GM21381 (cell line): ENCODE measurements at regions not wholly inside any gene's neighbourhood (a gene's known extent, or its start where the extent isn't known, plus 50 kb on each side); places are given as distances from the start of the nearest gene placed in this dataset.
A peak's percentile ranks its signal among the peaks of the same experiment; 100 is the strongest.
"Not testable (repeated sequence)": the region's sequence is repeated elsewhere in the genome, so short reads cannot be mapped to it uniquely, and the experiment has no call there.

Experiments
- ATAC-seq: cut with Tn5 transposase; IDR thresholded peaks from one replicate; pipeline ENCODE4 v1.9.1; 2021; ENCODE audit warnings: mild to moderate bottlenecking, moderate library complexity; ENCODE audit not compliant: unreplicated experiment

GRCh38 chr1:200496937-200497336, 87.1 kb upstream of the ZNF281 start:
- no peak for ATAC-seq

GRCh38 chr1:200495901-200496300, 86.1 kb upstream of the ZNF281 start:
- no peak for ATAC-seq

DNA sequence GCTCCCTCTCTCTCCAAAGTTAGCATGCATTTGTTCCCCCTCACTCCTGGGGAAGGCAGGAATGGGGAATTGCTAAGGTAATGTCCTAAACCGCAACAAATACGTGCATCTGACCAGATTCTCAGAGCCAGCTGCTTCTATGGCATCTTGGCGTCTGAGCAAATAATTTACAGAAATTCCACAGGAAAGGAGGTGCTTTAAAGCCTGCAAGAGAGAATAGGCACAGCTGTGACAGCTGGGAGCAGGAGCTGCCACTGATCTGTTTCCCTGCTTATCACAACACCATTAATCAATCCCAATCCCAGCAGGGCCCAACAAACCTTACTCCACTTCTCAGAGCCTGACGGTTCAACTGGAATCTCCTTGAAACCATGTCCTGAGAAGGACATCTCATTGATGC, 83.5 kb upstream of the ZNF281 start:
- no peak for ATAC-seq

GRCh38 chr1:200491103-200491502, 81.3 kb upstream of the ZNF281 start:
- no peak for ATAC-seq

DNA sequence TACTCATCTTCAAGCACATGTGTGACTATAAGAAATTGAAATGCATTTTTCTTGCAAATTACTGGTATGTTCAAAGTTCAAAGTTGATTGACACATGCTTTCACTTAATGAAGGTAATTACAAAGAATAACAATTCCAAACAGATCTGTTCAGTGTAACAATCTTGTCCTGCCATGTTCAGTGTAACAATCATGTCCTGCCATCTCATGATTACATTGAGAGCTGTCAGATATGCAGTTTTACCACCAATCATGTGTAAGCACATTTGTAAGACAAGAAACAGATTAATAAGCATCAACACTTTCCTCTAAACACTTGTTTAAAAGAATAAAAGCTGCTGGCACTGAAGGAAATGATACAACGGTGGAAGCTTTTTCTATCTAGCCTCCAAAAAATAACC, 80.3 kb upstream of the ZNF281 start:
- no peak for ATAC-seq

DNA sequence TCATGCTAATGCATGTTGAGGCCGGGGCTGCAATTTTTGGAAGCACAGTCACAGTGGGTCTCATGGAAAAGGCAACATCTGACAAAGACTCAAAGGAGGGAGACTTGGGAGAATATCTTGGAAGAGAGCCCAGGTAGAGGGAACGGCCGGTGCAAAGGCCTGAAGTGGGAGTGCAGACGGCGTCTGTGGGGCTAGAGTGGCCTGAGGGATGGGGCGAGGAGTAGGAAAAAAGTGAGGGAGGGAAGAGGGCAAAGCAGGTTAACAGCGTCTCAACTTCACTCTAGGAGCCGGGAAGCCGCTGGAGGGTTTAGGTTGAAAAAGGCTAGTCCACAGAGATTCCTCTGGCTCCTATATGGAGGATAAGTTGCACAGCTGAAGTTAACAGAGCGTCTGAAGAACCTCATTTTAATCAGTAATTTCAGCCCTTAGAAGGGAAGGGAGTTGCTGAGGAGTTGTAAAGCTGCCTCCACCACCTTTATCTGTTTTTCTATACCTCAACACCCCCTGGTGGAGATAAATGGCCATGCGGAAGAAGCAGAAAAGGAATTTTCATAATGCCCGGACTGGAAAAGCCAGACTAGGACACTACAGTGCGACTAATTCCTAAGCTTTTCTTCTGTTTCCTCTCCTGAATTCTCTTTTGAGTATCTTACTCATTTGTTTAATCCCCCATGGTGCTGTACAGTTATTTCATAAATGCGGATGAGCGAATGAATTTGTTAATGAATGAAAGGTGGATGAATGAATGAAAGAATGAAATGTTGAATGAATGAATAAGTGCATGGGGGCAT, 78.7 kb upstream of the ZNF281 start:
- peak; percentile 59 for ATAC-seq

GRCh38 chr1:200487650-200488049, 77.8 kb upstream of the ZNF281 start:
- ATAC-seq = no peak

DNA sequence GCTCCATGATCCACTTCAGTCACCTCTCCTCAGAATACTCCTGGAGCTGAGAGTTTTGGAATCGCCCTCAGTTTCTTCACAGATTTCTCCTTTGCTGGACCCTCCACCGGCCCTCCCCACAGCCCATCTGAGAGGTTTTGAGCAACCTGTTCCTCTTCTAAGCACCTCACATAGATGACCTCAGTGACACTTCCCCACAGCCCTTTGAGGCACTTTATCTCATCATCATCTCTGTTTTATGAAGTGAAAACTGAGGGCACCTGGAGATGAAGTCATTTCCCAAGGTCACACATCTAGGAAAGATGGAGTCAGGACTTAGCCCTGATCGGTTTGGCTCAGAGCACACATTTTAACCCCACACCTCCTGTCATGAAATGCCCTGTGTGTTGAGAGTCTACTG, 76.8 kb upstream of the ZNF281 start:
- ATAC-seq = no peak

DNA sequence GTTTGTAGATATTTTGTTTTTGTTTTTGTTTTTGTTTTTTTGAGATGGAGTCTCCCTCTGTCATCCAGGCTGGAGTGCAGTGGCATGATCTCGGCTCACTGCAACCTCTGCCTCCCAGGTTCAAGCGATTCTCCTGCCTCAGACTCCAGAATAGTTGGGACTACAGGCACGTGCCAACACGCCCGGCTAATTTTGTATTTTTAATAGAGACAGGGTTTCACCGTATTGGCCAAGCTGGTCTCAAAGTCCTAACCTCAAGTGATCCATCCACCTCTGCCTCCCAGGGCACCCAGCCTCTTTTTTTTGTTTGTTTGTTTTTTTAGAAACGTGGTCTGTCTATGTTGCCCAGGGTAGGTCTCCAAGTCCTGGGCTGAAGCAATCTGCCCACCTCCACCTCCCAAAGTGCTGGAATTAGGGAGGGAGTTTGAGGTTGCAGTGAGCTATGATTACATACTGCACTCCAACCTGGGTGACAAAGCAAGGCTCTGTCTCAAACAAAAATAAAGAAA, 74.7 kb upstream of the ZNF281 start:
- ATAC-seq = not testable (repeated sequence)

GRCh38 chr1:200483491-200484143, 73.8 kb upstream of the ZNF281 start:
- peak; percentile 98 for ATAC-seq

DNA sequence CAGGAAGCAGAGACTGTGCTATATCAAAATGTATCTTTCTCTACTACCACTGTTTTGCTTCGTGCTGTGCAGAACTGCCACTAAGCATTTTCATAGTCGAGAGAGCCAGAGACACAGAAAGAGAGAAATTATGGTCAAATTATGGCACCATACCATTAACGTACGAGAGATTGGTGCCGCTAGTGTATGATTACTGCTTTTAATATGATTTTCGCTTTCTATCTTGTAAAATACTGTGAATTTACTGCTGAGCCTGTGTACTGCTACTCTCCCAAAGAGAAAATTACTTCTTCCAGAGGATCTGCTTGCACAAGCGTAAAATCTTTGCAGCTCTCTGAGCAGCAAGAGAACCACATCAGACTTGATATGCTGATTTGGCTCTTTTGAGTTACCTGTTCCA, 71.1 kb upstream of the ZNF281 start:
- ATAC-seq = no peak

DNA sequence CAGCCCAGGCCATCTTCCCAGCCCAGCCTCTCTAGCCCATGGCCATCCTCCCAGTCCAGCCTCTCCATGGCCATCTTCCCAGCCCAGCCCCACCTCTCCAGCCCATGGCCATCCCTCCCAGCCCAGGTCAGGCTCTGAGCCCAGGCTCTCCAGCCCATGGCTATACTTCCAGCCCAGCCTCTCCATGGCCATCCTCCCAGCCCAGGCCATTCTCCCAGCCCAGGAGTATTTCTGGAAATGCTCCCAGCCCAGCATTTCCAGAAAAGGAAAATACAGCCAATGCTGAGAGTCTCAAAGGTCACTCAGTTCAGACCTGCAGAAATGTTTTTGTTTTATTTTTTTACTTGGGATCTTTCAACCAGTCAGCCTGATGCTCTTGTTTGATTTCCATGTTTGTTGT, 70.0 kb upstream of the ZNF281 start:
- ATAC-seq = no peak

DNA sequence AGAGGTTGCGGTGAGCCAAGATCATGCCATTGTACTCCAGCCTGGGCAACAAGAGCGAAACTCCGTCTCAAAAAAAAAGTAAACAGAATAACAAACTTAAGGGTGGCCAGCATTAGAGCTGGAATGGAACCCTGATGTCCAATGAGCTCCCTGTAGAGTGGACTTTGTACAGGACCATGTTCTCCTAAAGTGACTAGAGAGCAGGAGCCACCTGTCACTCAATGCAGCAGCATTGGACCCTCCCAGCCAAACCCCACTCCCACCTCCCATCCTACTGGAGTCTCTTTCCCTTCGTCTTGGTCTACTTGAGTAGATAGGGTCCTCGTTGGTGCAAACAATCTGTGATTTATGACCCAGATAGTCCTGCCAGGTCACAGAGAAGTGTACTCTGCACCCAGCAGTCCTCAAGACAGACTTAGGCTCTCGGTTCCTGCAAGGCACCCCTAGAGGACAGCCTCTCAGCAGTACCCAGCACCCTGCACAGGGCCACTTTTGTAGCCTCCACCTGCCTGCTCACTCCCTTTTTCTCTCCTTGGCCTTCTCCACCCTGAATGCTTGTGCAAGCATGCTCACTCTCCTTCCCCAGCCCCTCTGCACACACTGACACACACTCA, 69.2 kb upstream of the ZNF281 start:
- no peak for ATAC-seq

DNA sequence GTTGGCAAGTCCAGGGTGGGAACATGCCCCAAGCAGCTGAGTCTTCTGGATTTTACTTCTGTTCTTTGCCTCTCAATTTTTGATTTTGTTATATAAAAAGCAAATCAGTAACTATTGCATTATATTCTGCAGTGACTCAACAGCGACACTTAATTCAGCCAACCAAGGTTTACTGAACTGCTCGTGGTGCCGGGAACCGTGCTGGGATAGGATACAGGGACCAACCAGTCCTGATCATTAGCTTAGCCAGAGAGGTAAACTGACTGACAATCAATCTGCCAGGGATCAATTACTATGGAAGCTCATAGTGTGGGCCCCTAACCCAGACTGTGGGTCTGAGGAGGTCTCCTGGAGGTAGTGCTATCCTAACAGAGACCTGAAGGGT, 68.4 kb upstream of the ZNF281 start:
- no peak for ATAC-seq

GRCh38 chr1:200474633-200475032, 64.8 kb upstream of the ZNF281 start:
- ATAC-seq = no peak

GRCh38 chr1:200473698-200474371, 64.0 kb upstream of the ZNF281 start:
- peak; percentile 86 for ATAC-seq

DNA sequence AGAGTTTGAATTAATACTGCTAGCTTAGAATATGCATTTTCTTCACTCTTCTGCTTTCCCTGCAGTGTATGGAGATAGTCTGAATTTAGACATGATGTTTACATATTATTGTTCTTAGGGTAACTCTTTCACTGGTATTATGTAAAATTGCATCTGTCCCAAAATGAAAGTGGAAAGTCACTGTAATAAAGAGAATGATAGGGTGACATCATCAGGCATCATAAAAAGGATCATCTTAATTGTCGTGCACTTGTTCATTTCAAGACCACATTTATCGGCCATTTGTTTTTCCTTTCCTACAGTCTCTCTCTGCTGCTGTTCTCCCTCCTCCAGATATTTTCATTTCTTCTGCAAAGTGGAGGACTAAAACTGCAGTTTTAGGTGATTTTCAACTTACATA, 61.9 kb upstream of the ZNF281 start:
- no peak for ATAC-seq

DNA sequence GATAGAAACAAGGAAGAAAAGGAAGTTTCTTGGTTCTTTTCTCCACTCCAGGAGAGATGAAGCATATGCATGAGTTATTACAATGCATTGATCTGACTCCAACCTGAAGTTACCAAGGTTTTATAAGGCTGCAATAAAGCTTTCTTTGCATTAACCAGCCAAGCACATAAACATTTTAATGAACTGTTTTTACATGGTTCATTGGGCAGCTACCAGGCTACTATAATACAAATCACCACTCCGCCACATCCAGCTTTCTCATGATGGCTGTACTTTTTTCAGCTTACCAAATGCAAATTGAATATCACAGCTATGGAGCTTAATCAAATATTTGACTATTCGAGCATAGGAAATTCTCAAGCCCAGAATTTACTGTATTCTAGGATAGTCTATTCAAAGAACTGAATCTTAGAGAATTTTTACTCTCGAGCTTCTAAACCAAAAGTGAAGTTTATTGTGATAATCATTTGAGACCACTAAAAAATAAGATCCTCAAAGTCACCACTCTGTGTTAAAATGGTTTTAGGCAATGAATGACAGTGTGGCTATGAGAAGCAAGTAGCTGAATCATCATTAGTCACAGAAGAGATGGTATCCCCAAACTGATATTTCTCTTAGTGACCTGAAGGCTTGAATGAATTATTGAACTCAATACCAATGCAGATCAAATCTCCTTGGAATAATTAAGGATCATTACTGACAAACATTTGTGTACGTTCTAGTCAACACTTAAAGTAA, 58.6 kb upstream of the ZNF281 start:
- no peak for ATAC-seq

- no peak for ATAC-seq
These were observed 55.1 kb upstream of the ZNF281 start for GRCh38 chr1:200464784-200465400.
